HCT116 (cell line): ENCODE measurements at regions not wholly inside any gene's neighbourhood (a gene's known extent, or its start where the extent isn't known, plus 50 kb on each side); places are given as distances from the start of the nearest gene placed in this dataset.

ENCODE experiments used
- ATF3 ChIP-seq: IDR thresholded peaks from 2 replicates; pipeline ENCODE4 v1.6.1; 2012
- CBX3 ChIP-seq: IDR thresholded peaks from 2 replicates; pipeline ENCODE4 v1.6.1; 2012; ENCODE audit warnings: low read depth
- CEBPB ChIP-seq: IDR thresholded peaks from 2 replicates; pipeline ENCODE4 v1.6.1; 2012; ENCODE audit warnings: low read depth
- CTCF ChIP-seq, 3 experiments: fragments of 200-600 bp in 1 of 3; sonication (generic) in 1 of 3; IDR thresholded peaks in 2 of 3; conservative IDR thresholded peaks in 1 of 3; 2 replicates each; pipeline ENCODE4 v1.5.1; 2012 to 2017; ENCODE audit warnings: low read depth in 2 of 3, low read length in 2 of 3, antibody characterized with exemption in 1 of 3, borderline replicate concordance in 1 of 3, control low read depth in 1 of 3, mild to moderate bottlenecking in 1 of 3, mixed read lengths in 1 of 3, mixed run types in 1 of 3, moderate library complexity in 1 of 3; ENCODE audit not compliant: insufficient read depth in 1 of 3
- EGR1 ChIP-seq: IDR thresholded peaks from 2 replicates; pipeline ENCODE4 v1.6.1; 2012; ENCODE audit warnings: low read depth
- TCF7L2 ChIP-seq: IDR thresholded peaks from 2 replicates; pipeline ENCODE4 v1.7.0; 2011; ENCODE audit warnings: borderline replicate concordance, inconsistent platforms; ENCODE audit not compliant: insufficient read depth, insufficient read length; ENCODE audit errors: extremely low read depth
- TF ChIP-seq, protein P1 (sequence below): IDR thresholded peaks from 2 replicates; pipeline ENCODE4 v1.6.1; 2011; ENCODE audit warnings: mild to moderate bottlenecking, low read length, moderate library complexity; ENCODE audit not compliant: insufficient replicate concordance; ENCODE audit errors: extremely low read depth

GRCh38 chr6:50913105-50913770 is 94.6 kb downstream of the TFAP2B start:
- no peak for TF ChIP-seq CTCF (IDR thresholded peaks at IDR 0.05 in 2 of 3, conservative IDR thresholded peaks at IDR 0.05 in 1 of 3; ENCODE audit: borderline replicate concordance in 1 of 3, insufficient read depth in 1 of 3, low read depth in 2 of 3, low read length in 2 of 3)
- TF ChIP-seq TCF7L2: no peak
- TF ChIP-seq CBX3: no peak
- TF ChIP-seq, protein P1, sequence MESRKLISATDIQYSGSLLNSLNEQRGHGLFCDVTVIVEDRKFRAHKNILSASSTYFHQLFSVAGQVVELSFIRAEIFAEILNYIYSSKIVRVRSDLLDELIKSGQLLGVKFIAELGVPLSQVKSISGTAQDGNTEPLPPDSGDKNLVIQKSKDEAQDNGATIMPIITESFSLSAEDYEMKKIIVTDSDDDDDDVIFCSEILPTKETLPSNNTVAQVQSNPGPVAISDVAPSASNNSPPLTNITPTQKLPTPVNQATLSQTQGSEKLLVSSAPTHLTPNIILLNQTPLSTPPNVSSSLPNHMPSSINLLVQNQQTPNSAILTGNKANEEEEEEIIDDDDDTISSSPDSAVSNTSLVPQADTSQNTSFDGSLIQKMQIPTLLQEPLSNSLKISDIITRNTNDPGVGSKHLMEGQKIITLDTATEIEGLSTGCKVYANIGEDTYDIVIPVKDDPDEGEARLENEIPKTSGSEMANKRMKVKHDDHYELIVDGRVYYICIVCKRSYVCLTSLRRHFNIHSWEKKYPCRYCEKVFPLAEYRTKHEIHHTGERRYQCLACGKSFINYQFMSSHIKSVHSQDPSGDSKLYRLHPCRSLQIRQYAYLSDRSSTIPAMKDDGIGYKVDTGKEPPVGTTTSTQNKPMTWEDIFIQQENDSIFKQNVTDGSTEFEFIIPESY: no peak
- TF ChIP-seq EGR1: no peak
- no peak for TF ChIP-seq ATF3
- no peak for TF ChIP-seq CEBPB
